Pancreas (tissue), 10 donors: ENCODE measurements at regions not wholly inside any gene's neighbourhood (a gene's known extent, or its start where the extent isn't known, plus 50 kb on each side); places are given as distances from the start of the nearest gene placed in this dataset.

Experiments used
- ATAC-seq, 4 donors: fragments of 200-7000 bp; cut with Tn5 transposase; one replicate each; pipeline versions ENCODE4 v1.8.0 to v1.9.1; 2020; ENCODE audit warnings: mild to moderate bottlenecking in 4 of 4, moderate library complexity in 4 of 4
- DNase-seq, 6 donors: peaks; one replicate each; pipeline ENCODE4 v3.0.0-alpha.2; 2020
- FAIRE-seq: peaks from 2 replicates; lab custom pipeline; 2012; peaks lifted over from hg19 to GRCh38; lab: Jason Lieb, UNC
- H3K27ac ChIP-seq, 4 donors: fragments of 200-600 bp; sonication (generic); 1 replicate in 3 of 4; 2 replicates in 1 of 4; pipeline versions ENCODE4 v1.5.0 to v1.8.0; 2020
- H3K27me3 ChIP-seq, 4 donors: fragments of 200-600 bp; one replicate each; pipeline ENCODE4 v1.8.0; 2021
- H3K36me3 ChIP-seq, 3 donors: fragments of 200-600 bp; sonication (generic) in 1 of 3; one replicate each; pipeline versions ENCODE4 v1.5.0 to v1.8.0; 2020 to 2021
- H3K4me1 ChIP-seq, 3 donors: fragments of 200-600 bp; one replicate each; pipeline ENCODE4 v1.8.0; 2021
- H3K4me3 ChIP-seq, 4 donors: fragments of 200-600 bp; sonication (generic) in 2 of 4; one replicate each; pipeline versions ENCODE4 v1.5.0 to v1.8.0; 2020 to 2021
- H3K9me3 ChIP-seq, 4 donors: fragments of 200-600 bp; one replicate each; pipeline ENCODE4 v1.8.0; 2021
- CTCF ChIP-seq, 4 donors: fragments of 200-600 bp; sonication (generic) in 3 of 4; IDR thresholded peaks; one replicate each; pipeline versions ENCODE4 v1.5.0 to v1.8.0; 2021; ENCODE audit warnings: antibody characterized with exemption in 4 of 4
- WGBS, 2 donors: extraction: QIAGEN DNeasy Blood & Tissue Kit; methylation state at CpG; one replicate each; pipeline ENCODE4 v1.1.7; 2013; 5-methylcytosine and 5-hydroxymethylcytosine counted together
- intact Hi-C, 3 donors: fragments of 100-400 bp; cut with DNase I; formaldehyde crosslinking; loops; one replicate each; pipeline versions ENCODE4 v1.11.1 to v1.14.2; 2022
- donor health status: healthy with polysubstance abuse.
- donor health status: DM: no; HTN: no; CAD: no; lungs with moderate emphysema.
- donor health status: DM: no; HTN: no; CAD: no.
- donor health status: control.
- donor health status: control.
- donor health status: Bipolar disorder and iron deficiency.
- donor health status: DM: yes; HTN: yes; CAD: no.
- donor health status: DM: no; HTN: no; CAD: no.
- donor health status: DM: no; HTN: no; CAD: no.
- donor health status: DM: yes; HTN: yes; CAD: no.

GRCh38 chr20:59110607-59111006, 53.0 kb upstream of the ZNF831 start:
- 52 to 57% methylated on average over 1 of the region's 1 CpG for WGBS, 2 donors
- no peak for DNase-seq
- Histone ChIP-seq H3K4me3 (no peak overlapping the region), H3K27me3 (peaks cover 0 to 6% (median 0%) of the 10 kb centered on the region in 4 donors), H3K4me1 (no peaks in the 10 kb centered on the region), H3K27ac (no peak overlapping the region), H3K9me3 (no peaks in the 10 kb centered on the region), H3K36me3 (no peaks in the 10 kb centered on the region)
- intact Hi-C loops = no loop called here
- TF ChIP-seq CTCF (IDR thresholded peaks at IDR 0.05) = no peak
- FAIRE-seq = peak; percentile 97
- no peak for ATAC-seq

GRCh38 chr20:59105581-59105980, 58.0 kb upstream of the ZNF831 start:
- intact Hi-C loops = no loop called here
- no peak overlapping the region for H3K4me3 ChIP-seq
- peaks cover 0 to 15% (median 0%) of the 10 kb centered on the region in 4 donors for H3K27me3 ChIP-seq
- no peak for FAIRE-seq
- no peaks in the 10 kb centered on the region for H3K36me3 ChIP-seq
- DNase-seq = no peak
- no peak for ATAC-seq
- H3K27ac ChIP-seq = no peak overlapping the region
- no peaks in the 10 kb centered on the region for H3K9me3 ChIP-seq
- no peaks in the 10 kb centered on the region for H3K4me1 ChIP-seq
- TF ChIP-seq CTCF (IDR thresholded peaks at IDR 0.05) = no peak
- WGBS, 2 donors = 54 to 77% methylated on average over 4 of the region's 4 CpGs

GRCh38 chr20:59104831-59105230, 58.8 kb upstream of the ZNF831 start:
- H3K4me3 ChIP-seq = no peak overlapping the region
- no peaks in the 10 kb centered on the region for H3K9me3 ChIP-seq
- no peak for DNase-seq
- FAIRE-seq = no peak
- peaks cover 0 to 14% (median 0%) of the 10 kb centered on the region in 4 donors for H3K27me3 ChIP-seq
- H3K36me3 ChIP-seq = no peaks in the 10 kb centered on the region
- intact Hi-C loops = no loop called here
- ATAC-seq = no peak
- no peaks in the 10 kb centered on the region for H3K4me1 ChIP-seq
- 53 to 81% methylated on average over 2 of the region's 2 CpGs for WGBS, 2 donors
- no peak for TF ChIP-seq CTCF (IDR thresholded peaks at IDR 0.05)
- H3K27ac ChIP-seq = no peak overlapping the region

GRCh38 chr20:59103573-59103972, 60.0 kb upstream of the ZNF831 start:
- peaks cover 0 to 14% (median 0%) of the 10 kb centered on the region in 4 donors for H3K27me3 ChIP-seq
- intact Hi-C loops = no loop called here
- TF ChIP-seq CTCF (IDR thresholded peaks at IDR 0.05) = no peak
- no peaks in the 10 kb centered on the region for H3K36me3 ChIP-seq
- H3K4me1 ChIP-seq = no peaks in the 10 kb centered on the region
- DNase-seq (no peak), FAIRE-seq (no peak), ATAC-seq (no peak)
- no peaks in the 10 kb centered on the region for H3K9me3 ChIP-seq
- H3K27ac ChIP-seq = no peak overlapping the region
- H3K4me3 ChIP-seq = no peak overlapping the region
- WGBS, 2 donors = 24 to 62% methylated on average over 1 of the region's 1 CpG

GRCh38 chr20:59102841-59103299, 60.3 kb upstream of the PRELID3B start:
- intact Hi-C loops = no loop called here

More at GRCh38 chr20:59102841-59103299, 60.3 kb upstream of the PRELID3B start:
- Histone ChIP-seq H3K36me3 (no peaks in the 10 kb centered on the region), H3K4me3 (no peak overlapping the region), H3K9me3 (no peaks in the 10 kb centered on the region), H3K27ac (no peak overlapping the region), H3K4me1 (no peaks in the 10 kb centered on the region), H3K27me3 (peaks cover 0 to 14% (median 0%) of the 10 kb centered on the region in 4 donors)
- no peak for TF ChIP-seq CTCF (IDR thresholded peaks at IDR 0.05)
- no peak for DNase-seq
- 69 to 74% methylated on average over 4 of the region's 4 CpGs for WGBS, 2 donors
- no peak for ATAC-seq
- FAIRE-seq = no peak
